ENCODE measurements at regions not wholly inside any gene's neighbourhood (a gene's known extent, or its start where the extent isn't known, plus 50 kb on each side); places are given as distances from the start of the nearest gene placed in this dataset.

DNA sequence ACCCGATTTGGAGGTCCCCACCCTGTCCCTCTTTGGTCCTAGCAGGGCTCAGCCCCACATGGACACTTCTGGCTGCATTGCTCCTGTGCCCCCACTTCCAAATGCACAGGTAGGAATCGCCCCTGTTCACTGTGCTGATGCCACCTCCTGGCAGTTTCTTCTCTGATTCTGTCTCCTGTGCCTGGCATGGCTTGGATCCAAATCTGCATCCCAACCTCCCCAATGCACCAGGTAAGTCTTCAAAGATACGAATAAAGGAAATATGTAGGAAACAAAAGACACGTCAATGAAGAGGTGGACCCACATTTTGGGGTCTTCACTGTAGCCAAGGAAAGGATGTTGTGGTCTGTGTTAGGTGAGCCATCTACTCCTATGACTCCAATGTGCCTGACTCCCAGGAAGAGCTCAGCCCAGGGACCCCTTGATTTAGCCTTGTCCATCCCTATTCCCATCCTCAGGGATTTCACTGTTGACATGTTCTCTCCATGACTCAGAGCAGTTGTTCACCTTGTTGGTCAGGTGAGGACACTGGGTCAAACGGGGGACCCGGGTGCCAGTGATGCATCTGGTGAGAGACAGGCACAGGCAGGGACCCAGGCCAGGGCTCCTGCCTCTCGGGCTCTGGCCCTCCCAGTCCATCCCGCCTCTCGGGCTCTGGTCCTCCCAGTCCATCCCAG, 341.8 kb downstream of the CXCL12 start:
- H3K36me3 ChIP-seq (ENCODE audit: insufficient read depth, low read length), result no peaks in the 10 kb centered on the region
- no peak overlapping the region for H3K4me2 ChIP-seq (ENCODE audit: insufficient read depth, low read length)
- no peaks in the 10 kb centered on the region for H3K4me1 ChIP-seq (ENCODE audit: insufficient read depth, low read length)
- TF ChIP-seq EZH2 (IDR thresholded peaks at IDR 0.05; ENCODE audit: borderline replicate concordance, low read depth, low read length, severe bottlenecking), result no peak
- TF ChIP-seq, protein P1, sequence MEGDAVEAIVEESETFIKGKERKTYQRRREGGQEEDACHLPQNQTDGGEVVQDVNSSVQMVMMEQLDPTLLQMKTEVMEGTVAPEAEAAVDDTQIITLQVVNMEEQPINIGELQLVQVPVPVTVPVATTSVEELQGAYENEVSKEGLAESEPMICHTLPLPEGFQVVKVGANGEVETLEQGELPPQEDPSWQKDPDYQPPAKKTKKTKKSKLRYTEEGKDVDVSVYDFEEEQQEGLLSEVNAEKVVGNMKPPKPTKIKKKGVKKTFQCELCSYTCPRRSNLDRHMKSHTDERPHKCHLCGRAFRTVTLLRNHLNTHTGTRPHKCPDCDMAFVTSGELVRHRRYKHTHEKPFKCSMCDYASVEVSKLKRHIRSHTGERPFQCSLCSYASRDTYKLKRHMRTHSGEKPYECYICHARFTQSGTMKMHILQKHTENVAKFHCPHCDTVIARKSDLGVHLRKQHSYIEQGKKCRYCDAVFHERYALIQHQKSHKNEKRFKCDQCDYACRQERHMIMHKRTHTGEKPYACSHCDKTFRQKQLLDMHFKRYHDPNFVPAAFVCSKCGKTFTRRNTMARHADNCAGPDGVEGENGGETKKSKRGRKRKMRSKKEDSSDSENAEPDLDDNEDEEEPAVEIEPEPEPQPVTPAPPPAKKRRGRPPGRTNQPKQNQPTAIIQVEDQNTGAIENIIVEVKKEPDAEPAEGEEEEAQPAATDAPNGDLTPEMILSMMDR (IDR thresholded peaks at IDR 0.05; ENCODE audit: borderline replicate concordance, extremely low read depth, low read length, poor library complexity, severe bottlenecking), result no peak
- H3K27me3 ChIP-seq (ENCODE audit: insufficient read depth, low read length, poor library complexity), result no peaks in the 10 kb centered on the region
- H3K4me3 ChIP-seq (ENCODE audit: low read depth in 1 of 2, low read length in 2 of 2), result no peak overlapping the region
- no peak for ATAC-seq (ENCODE audit: insufficient read depth, low read depth)
- no peaks in the 10 kb centered on the region for H4K20me1 ChIP-seq (ENCODE audit: insufficient read depth, low read length)
- no peak overlapping the region for H3K9ac ChIP-seq (ENCODE audit: low read depth, low read length)
- no peak for DNase-seq
- no peak overlapping the region for H3K27ac ChIP-seq (ENCODE audit: low read length)
- H3K9me3 ChIP-seq (ENCODE audit: insufficient read depth, low read length, severe bottlenecking), result no peaks in the 10 kb centered on the region
- no peaks in the 10 kb centered on the region for H3K79me2 ChIP-seq (ENCODE audit: insufficient read depth, low read length)
- no peak overlapping the region for H2AFZ ChIP-seq (ENCODE audit: low read depth, low read length)

DNA sequence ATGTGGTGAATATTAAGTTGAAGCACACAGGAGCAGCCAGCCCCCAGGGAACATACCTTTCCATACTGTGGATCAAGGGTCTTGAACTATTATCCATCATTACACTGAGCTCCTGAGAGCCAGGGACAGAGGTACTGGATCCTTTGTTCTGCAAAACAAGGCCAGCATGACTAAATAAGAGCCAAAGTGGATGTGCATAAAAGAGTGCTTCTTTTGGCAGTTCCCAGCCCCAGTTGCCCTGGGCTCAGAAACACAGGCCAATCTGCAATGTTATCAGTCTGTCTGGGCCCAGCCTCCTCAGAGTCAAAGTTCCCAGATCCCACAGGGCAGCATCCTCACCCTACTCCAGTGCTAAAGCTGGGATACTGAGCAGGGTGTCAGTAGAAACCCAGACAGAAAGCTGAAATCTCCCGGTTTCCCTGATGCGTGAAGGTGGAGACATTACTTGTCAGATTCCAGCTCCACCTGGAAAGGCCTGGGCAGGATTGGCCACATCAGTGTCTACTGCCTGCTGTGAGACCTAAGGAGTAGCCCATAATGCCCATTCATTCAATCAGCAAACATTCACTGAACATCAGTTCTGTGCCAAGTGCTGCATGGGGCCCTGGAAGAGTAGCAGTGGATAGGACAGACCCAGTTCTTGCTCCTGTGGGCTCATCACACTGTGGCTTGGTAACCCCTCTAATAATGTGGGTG, 342.7 kb downstream of the CXCL12 start:
- ATAC-seq (ENCODE audit: insufficient read depth, low read depth), result no peak

DNA sequence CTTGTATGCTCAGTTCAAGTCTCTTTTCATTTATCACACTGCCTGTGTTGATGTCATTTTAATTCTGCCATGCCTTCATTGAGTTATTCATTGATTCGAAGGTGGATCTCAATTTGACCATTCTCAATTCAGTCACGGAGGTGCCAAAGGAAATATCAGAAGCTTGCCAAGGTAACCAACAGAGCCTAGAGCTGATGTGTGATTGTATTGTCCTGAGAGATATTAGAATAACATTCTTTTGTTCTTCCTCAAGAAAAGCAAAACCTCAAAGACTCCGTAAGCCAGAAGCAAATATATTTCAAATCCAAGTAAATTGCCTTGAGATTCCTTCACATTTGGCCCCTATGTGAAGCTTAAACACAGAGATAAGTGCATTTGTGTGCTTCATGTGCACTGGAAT, 345.3 kb downstream of the CXCL12 start:
- Histone ChIP-seq H3K27me3 (ENCODE audit: insufficient read depth, low read length, poor library complexity) (no peaks in the 10 kb centered on the region), H3K36me3 (ENCODE audit: insufficient read depth, low read length) (no peaks in the 10 kb centered on the region), H3K9me3 (ENCODE audit: insufficient read depth, low read length, severe bottlenecking) (no peaks in the 10 kb centered on the region), H3K4me1 (ENCODE audit: insufficient read depth, low read length) (no peaks in the 10 kb centered on the region), H3K27ac (ENCODE audit: low read length) (no peak overlapping the region), H3K79me2 (ENCODE audit: insufficient read depth, low read length) (no peaks in the 10 kb centered on the region), H3K4me2 (ENCODE audit: insufficient read depth, low read length) (no peak overlapping the region), H4K20me1 (ENCODE audit: insufficient read depth, low read length) (no peaks in the 10 kb centered on the region), H3K9ac (ENCODE audit: low read depth, low read length) (no peak overlapping the region), H3K4me3 (ENCODE audit: low read depth in 1 of 2, low read length in 2 of 2) (no peak overlapping the region), H2AFZ (ENCODE audit: low read depth, low read length) (no peak overlapping the region)
- no peak for DNase-seq
- no peak for TF ChIP-seq EZH2 (IDR thresholded peaks at IDR 0.05; ENCODE audit: borderline replicate concordance, low read depth, low read length, severe bottlenecking)
- TF ChIP-seq, protein P1 (IDR thresholded peaks at IDR 0.05; ENCODE audit: borderline replicate concordance, extremely low read depth, low read length, poor library complexity, severe bottlenecking), result no peak
- ATAC-seq (ENCODE audit: insufficient read depth, low read depth), result no peak

More for the DNA sequence above, 342.7 kb downstream of the CXCL12 start:
- H3K36me3 ChIP-seq (ENCODE audit: insufficient read depth, low read length), result no peaks in the 10 kb centered on the region
- H4K20me1 ChIP-seq (ENCODE audit: insufficient read depth, low read length), result no peaks in the 10 kb centered on the region
- H3K79me2 ChIP-seq (ENCODE audit: insufficient read depth, low read length), result no peaks in the 10 kb centered on the region
- H3K27ac ChIP-seq (ENCODE audit: low read length), result no peak overlapping the region
- H3K4me1 ChIP-seq (ENCODE audit: insufficient read depth, low read length), result no peaks in the 10 kb centered on the region
- no peak for DNase-seq
- TF ChIP-seq EZH2 (IDR thresholded peaks at IDR 0.05; ENCODE audit: borderline replicate concordance, low read depth, low read length, severe bottlenecking), result no peak
- TF ChIP-seq, protein P1 (IDR thresholded peaks at IDR 0.05; ENCODE audit: borderline replicate concordance, extremely low read depth, low read length, poor library complexity, severe bottlenecking), result no peak
- H3K27me3 ChIP-seq (ENCODE audit: insufficient read depth, low read length, poor library complexity), result no peaks in the 10 kb centered on the region
- no peak overlapping the region for H3K4me3 ChIP-seq (ENCODE audit: low read depth in 1 of 2, low read length in 2 of 2)
- H2AFZ ChIP-seq (ENCODE audit: low read depth, low read length), result no peak overlapping the region
- no peaks in the 10 kb centered on the region for H3K9me3 ChIP-seq (ENCODE audit: insufficient read depth, low read length, severe bottlenecking)
- H3K4me2 ChIP-seq (ENCODE audit: insufficient read depth, low read length), result no peak overlapping the region
- no peak overlapping the region for H3K9ac ChIP-seq (ENCODE audit: low read depth, low read length)
